BJ (cell line): ENCODE measurements at regions not wholly inside any gene's neighbourhood (a gene's known extent, or its start where the extent isn't known, plus 50 kb on each side); places are given as distances from the start of the nearest gene placed in this dataset.

Experiments used
- CTCF ChIA-PET: fragments of 350-600 bp; formaldehyde crosslinking; extraction: SDS; loops from one replicate; lab custom pipeline; 2021; ENCODE audit warnings: antibody characterized with exemption, inconsistent platforms; lab: Yijun Ruan, JAX
- POLR2A ChIA-PET: fragments of 300-600 bp; sonication (Branson Sonifier 250); formaldehyde crosslinking; extraction: SDS; loops from one replicate; lab custom pipeline; 2021; ENCODE audit warnings: antibody characterized with exemption; lab: Charles Lee
- DNase-seq: peaks from one replicate; pipeline ENCODE4 v3.0.0-alpha.2; 2011; ENCODE audit warnings: low read depth
- H3K27me3 ChIP-seq: 2 replicates; pipeline ENCODE4 v1.6.0; 2011; ENCODE audit warnings: low read length; ENCODE audit not compliant: control insufficient read depth, insufficient read depth
- H3K36me3 ChIP-seq: 2 replicates; pipeline ENCODE4 v1.5.1; 2011; ENCODE audit warnings: low read length; ENCODE audit not compliant: control insufficient read depth, insufficient read depth
- H3K4me3 ChIP-seq: 2 replicates; pipeline ENCODE4 v1.5.1; 2011; ENCODE audit warnings: low read depth, mild to moderate bottlenecking, control low read depth, low read length
- CTCF ChIP-seq: IDR thresholded peaks from 2 replicates; pipeline ENCODE4 v1.5.1; 2011; ENCODE audit warnings: low read depth, mild to moderate bottlenecking, control low read depth, inconsistent platforms, low read length, moderate library complexity; ENCODE audit not compliant: insufficient read depth

GRCh38 chr11:97201743-97202612, 812.2 kb downstream of the JRKL start:
- TF ChIP-seq CTCF: no peak
- CTCF ChIA-PET: no interaction called here
- DNase-seq: no peak
- POLR2A ChIA-PET: no interaction called here
- Histone ChIP-seq H3K4me3 (no peak overlapping the region), H3K27me3 (no peaks in the 10 kb centered on the region), H3K36me3 (no peaks in the 10 kb centered on the region)

GRCh38 chr11:97202613-97203292, 812.9 kb downstream of the JRKL start:
- no peak for DNase-seq
- H3K36me3 ChIP-seq: no peaks in the 10 kb centered on the region
- ChIA-PET POLR2A (no interaction called here), CTCF (no interaction called here)
- TF ChIP-seq CTCF: no peak
- no peak overlapping the region for H3K4me3 ChIP-seq
- no peaks in the 10 kb centered on the region for H3K27me3 ChIP-seq

GRCh38 chr11:97218011-97218410, 828.2 kb downstream of the JRKL start:
- DNase-seq: no peak
- H3K27me3 ChIP-seq: no peaks in the 10 kb centered on the region
- ChIA-PET POLR2A (no interaction called here), CTCF (no interaction called here)
- no peak for TF ChIP-seq CTCF
- H3K4me3 ChIP-seq: no peak overlapping the region
- no peaks in the 10 kb centered on the region for H3K36me3 ChIP-seq

GRCh38 chr11:97223647-97224046, 833.8 kb downstream of the JRKL start:
- no peak overlapping the region for H3K4me3 ChIP-seq
- ChIA-PET POLR2A (no interaction called here), CTCF (no interaction called here)
- H3K36me3 ChIP-seq: no peaks in the 10 kb centered on the region
- TF ChIP-seq CTCF: no peak
- no peak for DNase-seq
- no peaks in the 10 kb centered on the region for H3K27me3 ChIP-seq

- no peak for TF ChIP-seq CTCF
- no peak for DNase-seq
- POLR2A ChIA-PET: no interaction called here
- no peaks in the 10 kb centered on the region for H3K27me3 ChIP-seq
- H3K36me3 ChIP-seq: no peaks in the 10 kb centered on the region
- H3K4me3 ChIP-seq: no peak overlapping the region
- CTCF ChIA-PET: no interaction called here
Measured at GRCh38 chr11:97224396-97224795, 834.6 kb downstream of the JRKL start.
